CD8-positive, alpha-beta memory T cell (primary cell): ENCODE measurements at regions not wholly inside any gene's neighbourhood (a gene's known extent, or its start where the extent isn't known, plus 50 kb on each side); places are given as distances from the start of the nearest gene placed in this dataset.

Experiments used
- CTCF ChIA-PET: fragments of 350-600 bp; sonication (Branson Sonifier 250); formaldehyde crosslinking; loops from one replicate; lab custom pipeline; 2021; ENCODE audit warnings: antibody characterized with exemption; lab: Charles Lee
- POLR2A ChIA-PET: fragments of 350-600 bp; sonication (Branson Sonifier 250); formaldehyde crosslinking; loops from one replicate; lab custom pipeline; 2021; ENCODE audit warnings: antibody characterized with exemption; lab: Charles Lee
- DNase-seq, 5 donors: peaks; one replicate each; pipeline versions ENCODE4 v3.0.0 to v3.0.0-alpha.2; 2020 to 2022; ENCODE audit warnings: mixed read lengths in 1 of 5
- H3K27ac ChIP-seq: one replicate; pipeline ENCODE4 v1.7.0; 2013; ENCODE audit warnings: low read depth, mild to moderate bottlenecking, low read length, moderate library complexity
- H3K27me3 ChIP-seq: 2 replicates; pipeline ENCODE4 v1.7.0; 2013; ENCODE audit warnings: low read length, mild to moderate bottlenecking; ENCODE audit not compliant: insufficient read depth, poor library complexity, severe bottlenecking
- H3K36me3 ChIP-seq: 2 replicates; pipeline ENCODE4 v1.7.0; 2013; ENCODE audit warnings: mild to moderate bottlenecking, low read length, moderate library complexity; ENCODE audit not compliant: insufficient read depth
- H3K4me1 ChIP-seq: 2 replicates; pipeline ENCODE4 v1.7.0; 2013; ENCODE audit warnings: mild to moderate bottlenecking, low read length, moderate library complexity; ENCODE audit not compliant: insufficient read depth
- H3K4me3 ChIP-seq: 2 replicates; pipeline ENCODE4 v1.7.0; 2013; ENCODE audit warnings: mild to moderate bottlenecking, low read length
- H3K9me3 ChIP-seq: 2 replicates; pipeline ENCODE4 v1.7.0; 2013; ENCODE audit warnings: mild to moderate bottlenecking, low read length
- H3K27ac Mint-ChIP-seq, 8 donors: one replicate each; pipeline ENCODE4 v1.8.0; 2020 to 2021; ENCODE audit warnings: mixed read lengths in 8 of 8, mild to moderate bottlenecking in 6 of 8, inconsistent platforms in 3 of 8, moderate library complexity in 3 of 8
- H3K27me3 Mint-ChIP-seq, 2 donors: one replicate each; pipeline ENCODE4 v1.8.0; 2020 to 2021; ENCODE audit warnings: mixed read lengths in 2 of 2, mild to moderate bottlenecking in 1 of 2, moderate library complexity in 1 of 2
- H3K36me3 Mint-ChIP-seq, 3 donors: one replicate each; pipeline ENCODE4 v1.8.0; 2020 to 2021; ENCODE audit warnings: mixed read lengths in 3 of 3, inconsistent platforms in 1 of 3, mild to moderate bottlenecking in 1 of 3
- H3K4me1 Mint-ChIP-seq, 3 donors: one replicate each; pipeline ENCODE4 v1.8.0; 2020 to 2021; ENCODE audit warnings: mixed read lengths in 3 of 3, inconsistent platforms in 1 of 3, mild to moderate bottlenecking in 1 of 3
- H3K4me3 Mint-ChIP-seq, 7 donors: one replicate each; pipeline ENCODE4 v1.8.0; 2020 to 2021; ENCODE audit warnings: mixed read lengths in 7 of 7, mild to moderate bottlenecking in 6 of 7, moderate library complexity in 4 of 7, inconsistent platforms in 2 of 7
- H3K9me3 Mint-ChIP-seq, 5 donors: one replicate each; pipeline ENCODE4 v1.8.0; 2020 to 2022; ENCODE audit warnings: mixed read lengths in 5 of 5, mild to moderate bottlenecking in 3 of 5, moderate library complexity in 2 of 5, inconsistent platforms in 1 of 5

DNA sequence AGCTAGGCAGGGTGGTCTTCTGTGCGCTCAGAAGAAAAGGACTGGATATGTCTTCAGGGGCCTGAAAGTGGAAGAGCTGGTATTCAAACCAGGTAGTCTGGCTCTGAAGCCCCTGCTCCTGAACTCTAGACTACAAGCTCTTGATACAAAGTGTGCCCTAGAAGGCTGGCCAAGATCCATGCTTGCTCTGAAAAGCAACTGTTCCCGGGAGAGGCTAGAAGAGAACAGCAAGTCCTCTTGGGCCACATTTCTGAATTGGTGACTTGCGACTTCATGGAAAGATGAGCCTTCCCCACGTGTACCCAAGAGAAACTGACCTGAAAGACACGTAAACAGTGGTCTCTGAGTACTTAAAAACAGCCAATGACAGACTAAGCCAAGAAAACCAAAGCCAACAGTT is 123.3 kb upstream of the GRIK3 start:
- no peak overlapping the region for H3K27ac ChIP-seq
- no peak overlapping the region for H3K4me3 ChIP-seq
- ChIA-PET CTCF (no interaction called here), POLR2A (no interaction called here)
- H3K36me3 ChIP-seq = no peaks in the 10 kb centered on the region
- Mint-ChIP-seq H3K27me3 (peaks cover 5 to 10% of the 10 kb centered on the region in 2 donors), H3K9me3 (peaks cover 3 to 4% (median 4%) of the 10 kb centered on the region in 5 donors), H3K27ac (no peak overlapping the region), H3K4me1 (no peaks in the 10 kb centered on the region), H3K4me3 (no peak overlapping the region), H3K36me3 (no peaks in the 10 kb centered on the region)
- H3K9me3 ChIP-seq = no peaks in the 10 kb centered on the region
- no peak for DNase-seq
- H3K4me1 ChIP-seq = no peaks in the 10 kb centered on the region
- no peaks in the 10 kb centered on the region for H3K27me3 ChIP-seq

DNA sequence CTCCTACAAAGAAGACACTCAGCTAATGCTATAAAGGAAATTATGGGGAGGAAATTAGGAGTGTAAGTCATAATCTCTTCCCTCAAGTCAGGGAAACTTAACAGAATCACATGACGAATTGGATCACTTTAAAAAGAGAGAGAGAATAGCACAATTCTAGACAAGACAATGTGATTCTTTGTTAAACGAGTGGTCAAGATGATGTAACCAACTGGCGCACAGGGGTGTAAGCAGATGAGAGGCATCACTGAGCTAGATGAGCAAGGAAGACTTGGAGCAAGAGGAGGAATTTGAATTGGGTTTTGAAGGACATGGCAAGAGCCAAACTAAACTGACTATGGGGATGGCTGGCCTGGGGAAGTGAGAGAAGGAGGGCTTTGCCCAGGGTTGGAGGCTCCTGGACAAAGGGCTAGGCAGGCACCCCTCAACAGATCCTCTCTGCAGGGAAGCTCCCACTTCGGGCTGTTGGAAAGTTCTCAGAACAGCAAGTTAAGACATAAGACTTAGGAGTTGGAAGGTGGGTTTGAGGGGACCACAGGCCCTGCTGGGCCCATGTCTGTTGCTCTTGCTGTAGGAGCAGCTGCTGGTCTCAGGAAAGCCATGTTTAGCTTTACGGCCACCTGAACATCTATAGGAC is 123.9 kb upstream of the GRIK3 start:
- H3K27me3 ChIP-seq = no peaks in the 10 kb centered on the region
- DNase-seq = no peak
- peak overlapping the region in 1 of 8 donors; percentile 51 for H3K27ac Mint-ChIP-seq
- H3K4me3 ChIP-seq = no peak overlapping the region
- POLR2A ChIA-PET = no interaction called here
- peaks cover 4 to 10% (median 5%) of the 10 kb centered on the region in 5 donors for H3K9me3 Mint-ChIP-seq
- no peak overlapping the region for H3K27ac ChIP-seq
- H3K27me3 Mint-ChIP-seq = peaks cover 5 to 10% of the 10 kb centered on the region in 2 donors
- no peaks in the 10 kb centered on the region for H3K4me1 Mint-ChIP-seq
- no peaks in the 10 kb centered on the region for H3K36me3 ChIP-seq
- no peaks in the 10 kb centered on the region for H3K4me1 ChIP-seq
- no peak overlapping the region for H3K4me3 Mint-ChIP-seq
- H3K36me3 Mint-ChIP-seq = no peaks in the 10 kb centered on the region
- CTCF ChIA-PET = no interaction called here
- H3K9me3 ChIP-seq = no peaks in the 10 kb centered on the region

DNA sequence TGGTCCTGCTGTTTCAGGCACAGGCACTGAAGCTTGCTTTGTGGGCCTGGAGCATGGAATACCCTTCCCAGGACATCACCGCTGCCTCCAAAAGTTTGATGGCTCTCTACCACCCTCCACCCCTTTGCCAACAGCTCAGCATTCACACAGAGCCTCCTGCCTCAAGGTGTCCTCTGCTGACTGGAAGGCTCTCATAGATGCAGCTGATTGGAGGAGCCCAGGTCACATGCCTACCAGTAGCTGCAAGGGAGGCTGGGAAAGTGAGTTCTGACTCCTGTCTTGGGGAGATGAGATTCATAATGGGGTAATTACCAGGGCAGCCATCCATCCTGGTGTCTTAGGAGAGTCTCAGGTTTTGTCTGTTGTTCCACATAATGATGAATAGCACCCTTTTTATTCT is 124.8 kb upstream of the GRIK3 start:
- CTCF ChIA-PET = no interaction called here
- H3K27ac Mint-ChIP-seq = no peak overlapping the region

DNA sequence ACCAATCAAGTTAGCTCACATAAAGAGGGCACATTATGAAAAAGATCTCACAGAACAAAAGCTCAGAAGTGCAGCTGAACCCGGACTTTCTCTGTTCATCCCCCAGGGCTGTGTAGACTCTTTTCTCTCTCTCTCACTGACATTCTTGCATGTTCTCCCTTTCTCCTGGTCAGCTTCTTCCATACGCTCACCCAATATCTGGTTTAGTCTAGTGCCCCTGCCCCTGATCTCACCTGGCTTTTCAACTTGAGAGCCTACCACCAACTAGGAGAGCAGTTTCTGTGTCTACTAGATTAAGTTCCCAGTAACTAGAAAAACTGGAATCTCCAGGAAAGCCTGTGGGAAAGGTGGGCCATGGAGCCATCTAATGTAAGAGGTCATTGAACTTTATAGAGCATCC is 126.9 kb upstream of the GRIK3 start:
- no peaks in the 10 kb centered on the region for H3K4me1 Mint-ChIP-seq
- no peak for DNase-seq
- H3K9me3 Mint-ChIP-seq = peaks cover 2 to 21% (median 12%) of the 10 kb centered on the region in 5 donors
- Histone ChIP-seq H3K36me3 (no peaks in the 10 kb centered on the region), H3K4me1 (no peaks in the 10 kb centered on the region), H3K27ac (no peak overlapping the region), H3K4me3 (no peak overlapping the region), H3K9me3 (no peaks in the 10 kb centered on the region), H3K27me3 (no peaks in the 10 kb centered on the region)
- H3K36me3 Mint-ChIP-seq = no peaks in the 10 kb centered on the region
- peaks cover 5 to 6% of the 10 kb centered on the region in 2 donors for H3K27me3 Mint-ChIP-seq
- H3K4me3 Mint-ChIP-seq = no peak overlapping the region
- ChIA-PET CTCF (no interaction called here), POLR2A (no interaction called here)
- no peak overlapping the region for H3K27ac Mint-ChIP-seq

More for the DNA sequence above, 124.8 kb upstream of the GRIK3 start:
- Mint-ChIP-seq H3K27me3 (peaks cover 5 to 10% of the 10 kb centered on the region in 2 donors), H3K4me3 (no peak overlapping the region), H3K4me1 (no peaks in the 10 kb centered on the region), H3K9me3 (peaks cover 4 to 11% (median 5%) of the 10 kb centered on the region in 5 donors), H3K36me3 (no peaks in the 10 kb centered on the region)
- Histone ChIP-seq H3K27ac (no peak overlapping the region), H3K36me3 (no peaks in the 10 kb centered on the region), H3K9me3 (no peaks in the 10 kb centered on the region), H3K4me1 (no peaks in the 10 kb centered on the region), H3K4me3 (no peak overlapping the region), H3K27me3 (no peaks in the 10 kb centered on the region)
- POLR2A ChIA-PET = no interaction called here
- DNase-seq = no peak

DNA sequence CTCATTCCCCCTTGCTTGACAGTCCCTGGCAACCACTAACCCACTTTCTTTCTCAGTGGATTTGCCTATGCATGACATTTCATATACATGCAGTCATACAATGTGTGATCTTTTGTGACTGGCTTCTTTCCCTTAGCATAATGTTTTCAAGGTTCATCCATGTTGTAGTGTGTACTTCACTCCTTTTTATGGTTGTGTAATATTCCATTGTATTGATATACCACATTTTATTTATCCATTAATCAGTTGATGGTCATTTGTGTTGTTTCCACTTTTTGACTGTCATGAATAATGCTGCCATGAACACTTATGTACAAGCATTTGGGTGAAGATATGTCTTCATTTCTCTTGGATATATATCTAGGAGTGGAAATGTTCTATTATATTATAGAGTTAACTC is 127.7 kb upstream of the GRIK3 start:
- Mint-ChIP-seq H3K9me3 (peaks cover 2 to 24% (median 13%) of the 10 kb centered on the region in 5 donors), H3K4me3 (no peak overlapping the region), H3K4me1 (no peaks in the 10 kb centered on the region)

DNA sequence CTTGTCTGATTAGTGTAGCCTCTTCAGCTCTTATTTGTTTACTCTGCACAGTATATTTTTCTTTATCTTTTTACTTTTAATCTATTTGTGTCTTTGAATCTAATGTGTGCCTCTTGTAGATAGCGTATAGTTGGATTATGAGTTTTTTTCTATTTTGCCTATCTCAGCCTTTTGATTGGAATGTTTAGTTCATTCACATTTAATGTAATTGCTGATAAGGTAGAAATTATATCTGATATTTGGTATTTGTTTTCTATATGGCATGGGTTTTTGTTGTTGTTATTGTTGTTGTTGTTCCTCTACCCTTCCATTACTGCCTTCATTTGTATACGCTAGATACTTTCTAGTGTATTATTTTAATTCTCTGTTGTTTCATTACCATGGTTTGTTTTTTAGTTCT is 131.7 kb upstream of the GRIK3 start:
- Mint-ChIP-seq H3K4me3 (no peak overlapping the region), H3K36me3 (peaks cover 0 to 1% (median 0%) of the 10 kb centered on the region in 3 donors), H3K4me1 (no peaks in the 10 kb centered on the region), H3K27ac (no peak overlapping the region), H3K27me3 (peaks cover 10 to 36% of the 10 kb centered on the region in 2 donors), H3K9me3 (peaks cover 7 to 28% (median 16%) of the 10 kb centered on the region in 5 donors)
- no peaks in the 10 kb centered on the region for H3K27me3 ChIP-seq
- no peak for DNase-seq
- no peaks in the 10 kb centered on the region for H3K9me3 ChIP-seq
- H3K27ac ChIP-seq = no peak overlapping the region
- no peaks in the 10 kb centered on the region for H3K36me3 ChIP-seq
- CTCF ChIA-PET = no interaction called here
- no peaks in the 10 kb centered on the region for H3K4me1 ChIP-seq
- no peak overlapping the region for H3K4me3 ChIP-seq
- POLR2A ChIA-PET = no interaction called here

More for the DNA sequence above, 127.7 kb upstream of the GRIK3 start:
- Mint-ChIP-seq H3K36me3 (no peaks in the 10 kb centered on the region), H3K27me3 (peaks cover 6 to 8% of the 10 kb centered on the region in 2 donors), H3K27ac (no peak overlapping the region)
- H3K27me3 ChIP-seq = no peaks in the 10 kb centered on the region
- no peak overlapping the region for H3K4me3 ChIP-seq
- H3K9me3 ChIP-seq = no peaks in the 10 kb centered on the region
- DNase-seq = no peak
- no peak overlapping the region for H3K27ac ChIP-seq
- ChIA-PET POLR2A (no interaction called here), CTCF (no interaction called here)
- H3K36me3 ChIP-seq = no peaks in the 10 kb centered on the region
- H3K4me1 ChIP-seq = no peaks in the 10 kb centered on the region

DNA sequence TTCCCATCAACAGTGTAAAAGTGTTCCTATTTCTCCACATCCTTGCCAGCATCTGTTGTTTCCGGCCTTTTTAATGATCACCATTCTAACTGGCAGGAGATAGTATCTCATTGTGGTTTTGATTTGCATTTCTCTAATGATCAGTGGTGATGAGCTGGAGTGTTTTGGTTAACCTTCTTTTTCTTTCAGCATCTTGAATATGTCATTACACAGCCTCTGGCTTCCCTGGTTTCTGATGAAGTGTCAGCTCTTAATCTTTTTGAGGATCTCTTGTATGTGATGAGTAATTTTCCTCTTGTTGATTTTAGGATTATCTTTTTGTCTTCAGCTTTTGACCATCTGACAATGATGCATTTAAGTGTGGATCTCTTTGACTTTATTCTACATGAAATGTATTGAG is 133.2 kb upstream of the GRIK3 start:
- H3K4me1 Mint-ChIP-seq = no peaks in the 10 kb centered on the region
- peaks cover 8 to 46% of the 10 kb centered on the region in 2 donors for H3K27me3 Mint-ChIP-seq
- no peak for DNase-seq
- no peak overlapping the region for H3K27ac Mint-ChIP-seq
- Histone ChIP-seq H3K27ac (no peak overlapping the region), H3K9me3 (no peaks in the 10 kb centered on the region), H3K27me3 (no peaks in the 10 kb centered on the region), H3K36me3 (no peaks in the 10 kb centered on the region), H3K4me1 (no peaks in the 10 kb centered on the region), H3K4me3 (no peak overlapping the region)
- ChIA-PET CTCF (no interaction called here), POLR2A (no interaction called here)
- H3K36me3 Mint-ChIP-seq = peaks cover 0 to 1% (median 0%) of the 10 kb centered on the region in 3 donors
- H3K9me3 Mint-ChIP-seq = peaks cover 7 to 25% (median 16%) of the 10 kb centered on the region in 5 donors
- H3K4me3 Mint-ChIP-seq = no peak overlapping the region

DNA sequence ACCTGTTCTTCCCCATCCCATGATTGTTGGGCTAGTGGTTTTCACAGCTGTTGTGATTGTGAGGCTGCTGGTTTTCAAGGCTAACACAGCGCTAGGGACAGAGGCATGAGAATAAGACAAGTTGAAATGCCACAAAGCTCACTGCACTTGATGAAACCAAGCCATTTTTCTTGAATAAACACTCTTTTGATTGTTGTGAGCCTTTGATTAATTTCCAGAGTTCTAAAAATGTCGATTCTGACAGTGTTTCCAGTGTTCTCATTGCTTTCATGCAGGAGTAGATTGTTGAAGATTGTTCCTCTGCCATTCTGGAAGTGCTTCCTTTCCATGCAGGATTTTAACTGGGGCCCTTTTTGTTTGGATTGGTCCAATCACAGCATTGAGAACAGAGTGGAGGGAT is 134.9 kb upstream of the GRIK3 start:
- POLR2A ChIA-PET = no interaction called here
- Mint-ChIP-seq H3K9me3 (peaks cover 7 to 19% (median 14%) of the 10 kb centered on the region in 5 donors), H3K27ac (no peak overlapping the region), H3K36me3 (peaks cover 0 to 1% (median 0%) of the 10 kb centered on the region in 3 donors), H3K4me1 (no peaks in the 10 kb centered on the region), H3K4me3 (no peak overlapping the region), H3K27me3 (peaks cover 16 to 57% of the 10 kb centered on the region in 2 donors)
- Histone ChIP-seq H3K4me1 (no peaks in the 10 kb centered on the region), H3K9me3 (no peaks in the 10 kb centered on the region), H3K4me3 (no peak overlapping the region), H3K36me3 (no peaks in the 10 kb centered on the region), H3K27ac (no peak overlapping the region), H3K27me3 (no peaks in the 10 kb centered on the region)
- no peak for DNase-seq
- CTCF ChIA-PET = no interaction called here
